ENCODE measurements at regions not wholly inside any gene's neighbourhood (a gene's known extent, or its start where the extent isn't known, plus 50 kb on each side); places are given as distances from the start of the nearest gene placed in this dataset.

GRCh38 chr16:8519179-8519578, 71.1 kb downstream of the TMEM114 start:
- no peaks in the 10 kb centered on the region for H3K36me3 ChIP-seq (ENCODE audit: control insufficient read depth, insufficient read depth, low read length)
- no peak overlapping the region for H3K4me3 ChIP-seq (ENCODE audit: low read depth, low read length)
- no peaks in the 10 kb centered on the region for H3K27me3 ChIP-seq (ENCODE audit: control insufficient read depth, insufficient read depth, low read length)
- TF ChIP-seq CTCF (IDR thresholded peaks at IDR 0.05; ENCODE audit: insufficient read depth, low read length, poor library complexity, severe bottlenecking): no peak
- no peak for DNase-seq (ENCODE audit: low read depth)

GRCh38 chr16:8517280-8517679, 73.0 kb downstream of the TMEM114 start:
- no peak for DNase-seq (ENCODE audit: low read depth)
- H3K36me3 ChIP-seq (ENCODE audit: control insufficient read depth, insufficient read depth, low read length): no peaks in the 10 kb centered on the region
- no peak for TF ChIP-seq CTCF (IDR thresholded peaks at IDR 0.05; ENCODE audit: insufficient read depth, low read length, poor library complexity, severe bottlenecking)
- no peaks in the 10 kb centered on the region for H3K27me3 ChIP-seq (ENCODE audit: control insufficient read depth, insufficient read depth, low read length)
- no peak overlapping the region for H3K4me3 ChIP-seq (ENCODE audit: low read depth, low read length)

GRCh38 chr16:8516471-8516870, 73.8 kb downstream of the TMEM114 start:
- DNase-seq (ENCODE audit: low read depth): no peak
- H3K36me3 ChIP-seq (ENCODE audit: control insufficient read depth, insufficient read depth, low read length): no peaks in the 10 kb centered on the region
- no peak overlapping the region for H3K4me3 ChIP-seq (ENCODE audit: low read depth, low read length)
- no peaks in the 10 kb centered on the region for H3K27me3 ChIP-seq (ENCODE audit: control insufficient read depth, insufficient read depth, low read length)
- TF ChIP-seq CTCF (IDR thresholded peaks at IDR 0.05; ENCODE audit: insufficient read depth, low read length, poor library complexity, severe bottlenecking): no peak

- no peak for TF ChIP-seq CTCF (IDR thresholded peaks at IDR 0.05; ENCODE audit: insufficient read depth, low read length, poor library complexity, severe bottlenecking)
- Histone ChIP-seq H3K36me3 (ENCODE audit: control insufficient read depth, insufficient read depth, low read length) (no peaks in the 10 kb centered on the region), H3K4me3 (ENCODE audit: low read depth, low read length) (no peak overlapping the region), H3K27me3 (ENCODE audit: control insufficient read depth, insufficient read depth, low read length) (no peaks in the 10 kb centered on the region)
- DNase-seq (ENCODE audit: low read depth): no peak
Measured at GRCh38 chr16:8512941-8513624, 77.2 kb downstream of the TMEM114 start.

GRCh38 chr16:8511464-8511863, 78.8 kb downstream of the TMEM114 start:
- Histone ChIP-seq H3K4me3 (ENCODE audit: low read depth, low read length) (no peak overlapping the region), H3K27me3 (ENCODE audit: control insufficient read depth, insufficient read depth, low read length) (no peaks in the 10 kb centered on the region), H3K36me3 (ENCODE audit: control insufficient read depth, insufficient read depth, low read length) (no peaks in the 10 kb centered on the region)
- no peak for DNase-seq (ENCODE audit: low read depth)
- TF ChIP-seq CTCF (IDR thresholded peaks at IDR 0.05; ENCODE audit: insufficient read depth, low read length, poor library complexity, severe bottlenecking): no peak

GRCh38 chr16:8510160-8510559, 80.2 kb downstream of the TMEM114 start:
- no peak for DNase-seq (ENCODE audit: low read depth)
- Histone ChIP-seq H3K27me3 (ENCODE audit: control insufficient read depth, insufficient read depth, low read length) (no peaks in the 10 kb centered on the region), H3K4me3 (ENCODE audit: low read depth, low read length) (no peak overlapping the region), H3K36me3 (ENCODE audit: control insufficient read depth, insufficient read depth, low read length) (no peaks in the 10 kb centered on the region)
- no peak for TF ChIP-seq CTCF (IDR thresholded peaks at IDR 0.05; ENCODE audit: insufficient read depth, low read length, poor library complexity, severe bottlenecking)
